Activated CD4-positive, alpha-beta T cell treated with anti-CD3 and anti-CD28 coated beads, Interleukin-2, amount 10 ng/mL, durations not matched to agents 7 days and 5 days (primary cell): ENCODE measurements at regions not wholly inside any gene's neighbourhood (a gene's known extent, or its start where the extent isn't known, plus 50 kb on each side); places are given as distances from the start of the nearest gene placed in this dataset.

Experiments used
- CTCF ChIA-PET: fragments of 350-600 bp; sonication (Branson Sonifier 250); formaldehyde crosslinking; loops from one replicate; lab custom pipeline; 2021; ENCODE audit warnings: antibody characterized with exemption; lab: Charles Lee
- POLR2A ChIA-PET: fragments of 350-600 bp; sonication (Branson Sonifier 250); formaldehyde crosslinking; loops from one replicate; lab custom pipeline; 2021; ENCODE audit warnings: antibody characterized with exemption; lab: Charles Lee
- DNase-seq: peaks from one replicate; pipeline ENCODE4 v3.0.0-alpha.2; 2020
- H3K27ac Mint-ChIP-seq: one replicate; pipeline ENCODE4 v1.8.0; 2021; ENCODE audit warnings: mild to moderate bottlenecking, moderate library complexity, mixed read lengths
- H3K27me3 Mint-ChIP-seq: one replicate; pipeline ENCODE4 v1.8.0; 2021; ENCODE audit warnings: mixed read lengths
- H3K36me3 Mint-ChIP-seq: one replicate; pipeline ENCODE4 v1.8.0; 2021; ENCODE audit warnings: low read depth, mixed read lengths
- H3K4me1 Mint-ChIP-seq: one replicate; pipeline ENCODE4 v1.8.0; 2021; ENCODE audit warnings: mixed read lengths
- H3K4me3 Mint-ChIP-seq: one replicate; pipeline ENCODE4 v1.8.0; 2021; ENCODE audit warnings: mild to moderate bottlenecking, moderate library complexity, mixed read lengths
- H3K9me3 Mint-ChIP-seq: one replicate; pipeline ENCODE4 v1.8.0; 2021; ENCODE audit warnings: mixed read lengths

DNA sequence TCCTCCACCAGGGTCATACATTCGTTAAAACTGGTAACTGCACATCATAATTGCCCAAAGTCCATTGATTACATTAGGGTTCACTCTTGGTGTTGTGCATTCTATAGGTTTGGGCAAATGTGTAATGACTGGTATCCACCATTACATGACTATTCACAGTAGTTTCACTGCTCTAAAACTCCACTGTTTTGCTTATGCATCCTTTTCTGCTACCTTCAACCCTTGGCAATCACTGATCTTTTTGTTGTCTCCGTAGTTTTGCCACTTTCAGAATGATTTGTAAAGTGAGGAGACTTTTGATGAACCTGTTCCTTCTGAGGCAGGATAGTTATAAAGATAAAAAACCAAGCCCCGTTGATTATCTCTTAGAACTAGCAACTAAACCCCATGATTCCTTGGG lies 187.3 kb upstream of the MCHR2 start:
- H3K9me3 Mint-ChIP-seq: no peaks in the 10 kb centered on the region
- no peaks in the 10 kb centered on the region for H3K36me3 Mint-ChIP-seq
- ChIA-PET CTCF (no interaction called here), POLR2A (no interaction called here)
- peaks cover 6% of the 10 kb centered on the region for H3K27me3 Mint-ChIP-seq
- DNase-seq: no peak
- H3K27ac Mint-ChIP-seq: no peak overlapping the region
- H3K4me1 Mint-ChIP-seq: no peaks in the 10 kb centered on the region
- H3K4me3 Mint-ChIP-seq: no peak overlapping the region

DNA sequence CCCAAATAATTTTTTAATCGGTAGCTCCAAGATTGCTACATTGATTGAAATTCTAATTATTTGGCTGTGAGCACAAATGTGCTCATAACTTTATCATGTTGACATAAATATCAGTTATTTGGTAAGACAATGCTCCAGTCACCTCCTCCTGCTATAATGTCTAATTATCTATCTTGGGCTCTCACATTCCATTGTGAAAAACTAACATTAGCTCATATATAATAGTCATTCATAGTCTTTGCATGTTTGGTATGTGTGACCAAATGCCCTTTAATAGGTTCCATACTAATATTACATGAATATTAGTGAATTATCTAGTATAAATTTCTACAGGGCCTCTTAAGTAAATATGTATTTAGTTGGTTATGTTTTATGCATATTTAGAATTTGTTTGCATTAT lies 185.6 kb upstream of the MCHR2 start:
- POLR2A ChIA-PET: no interaction called here

DNA sequence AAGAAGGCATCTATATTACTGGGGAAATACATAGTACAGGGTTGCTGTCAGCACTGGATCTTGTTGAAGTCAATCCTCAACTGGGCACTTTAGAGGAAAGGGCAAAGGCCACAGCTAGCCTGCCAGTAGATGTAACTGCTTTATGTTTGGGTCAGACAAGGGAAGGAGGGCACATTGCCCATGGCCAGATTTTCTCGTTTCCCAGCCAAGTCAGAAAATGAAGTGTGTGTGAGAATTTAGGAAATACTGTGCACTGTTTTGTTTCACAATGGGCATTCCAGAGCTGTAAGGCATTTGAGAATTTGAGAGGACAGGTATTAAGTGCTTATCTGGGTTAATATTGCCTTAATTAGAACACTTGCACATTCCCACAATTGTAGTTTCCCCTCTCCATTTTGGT lies 183.9 kb upstream of the MCHR2 start:
- Mint-ChIP-seq H3K36me3 (no peaks in the 10 kb centered on the region), H3K4me1 (no peaks in the 10 kb centered on the region), H3K9me3 (no peaks in the 10 kb centered on the region), H3K27me3 (peaks cover 4% of the 10 kb centered on the region), H3K27ac (no peak overlapping the region), H3K4me3 (no peak overlapping the region)
- POLR2A ChIA-PET: no interaction called here
- CTCF ChIA-PET: no interaction called here
- DNase-seq: no peak

More for the DNA sequence above, 185.6 kb upstream of the MCHR2 start:
- H3K4me1 Mint-ChIP-seq: no peaks in the 10 kb centered on the region
- H3K27me3 Mint-ChIP-seq: peaks cover 6% of the 10 kb centered on the region
- CTCF ChIA-PET: interaction anchor here (0.9 kb wide), 1 partner anchor 9 kb away, joined by 3 read pairs; no protein-coding TSS in a partner anchor
- H3K27ac Mint-ChIP-seq: no peak overlapping the region
- H3K4me3 Mint-ChIP-seq: no peak overlapping the region
- no peaks in the 10 kb centered on the region for H3K36me3 Mint-ChIP-seq
- no peaks in the 10 kb centered on the region for H3K9me3 Mint-ChIP-seq
- DNase-seq: no peak

DNA sequence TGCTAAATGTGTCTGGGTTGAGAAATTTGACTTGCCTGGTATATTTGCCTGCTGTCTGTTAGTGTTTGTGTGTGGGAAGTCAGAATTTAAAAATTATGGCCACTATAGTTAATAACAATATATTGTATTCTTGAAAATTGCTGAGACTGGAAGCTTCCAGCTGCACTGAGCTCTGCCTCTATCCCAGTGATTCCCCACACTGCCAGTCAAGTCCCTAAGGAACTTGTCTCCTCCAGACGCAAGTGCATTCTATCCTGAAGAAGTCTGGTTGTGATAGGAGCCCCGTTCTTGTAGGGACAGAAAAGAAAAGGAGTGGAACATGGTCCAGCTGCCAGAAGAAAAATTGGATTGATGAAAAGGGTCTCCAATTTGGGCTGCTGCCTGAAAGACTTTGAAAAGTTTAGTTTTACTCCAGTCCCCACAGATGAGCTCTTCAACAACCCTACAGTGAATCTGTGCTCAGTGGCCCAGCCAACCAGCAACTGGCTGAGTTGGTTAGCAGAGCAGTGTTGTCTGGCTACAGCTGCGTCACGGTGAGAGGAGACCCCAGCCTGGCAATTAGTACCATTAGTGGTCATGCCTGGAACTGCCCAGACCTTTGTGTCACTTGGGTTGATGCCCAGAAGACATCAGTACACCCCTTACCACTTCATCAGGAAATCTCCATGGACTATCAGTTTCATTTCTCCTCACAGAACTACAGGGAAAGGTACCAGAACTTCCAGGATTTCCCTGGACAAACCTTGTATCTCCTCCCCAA lies 183.1 kb upstream of the MCHR2 start:
- Mint-ChIP-seq H3K27me3 (peaks cover 3% of the 10 kb centered on the region), H3K9me3 (no peaks in the 10 kb centered on the region), H3K27ac (no peak overlapping the region), H3K36me3 (no peaks in the 10 kb centered on the region), H3K4me3 (no peak overlapping the region), H3K4me1 (peaks cover 3% of the 10 kb centered on the region)
- POLR2A ChIA-PET: no interaction called here
- CTCF ChIA-PET: interaction anchor here (0.5 kb wide), 1 partner anchor 55 kb away, joined by 3 read pairs; no protein-coding TSS in a partner anchor
- no peak for DNase-seq

DNA sequence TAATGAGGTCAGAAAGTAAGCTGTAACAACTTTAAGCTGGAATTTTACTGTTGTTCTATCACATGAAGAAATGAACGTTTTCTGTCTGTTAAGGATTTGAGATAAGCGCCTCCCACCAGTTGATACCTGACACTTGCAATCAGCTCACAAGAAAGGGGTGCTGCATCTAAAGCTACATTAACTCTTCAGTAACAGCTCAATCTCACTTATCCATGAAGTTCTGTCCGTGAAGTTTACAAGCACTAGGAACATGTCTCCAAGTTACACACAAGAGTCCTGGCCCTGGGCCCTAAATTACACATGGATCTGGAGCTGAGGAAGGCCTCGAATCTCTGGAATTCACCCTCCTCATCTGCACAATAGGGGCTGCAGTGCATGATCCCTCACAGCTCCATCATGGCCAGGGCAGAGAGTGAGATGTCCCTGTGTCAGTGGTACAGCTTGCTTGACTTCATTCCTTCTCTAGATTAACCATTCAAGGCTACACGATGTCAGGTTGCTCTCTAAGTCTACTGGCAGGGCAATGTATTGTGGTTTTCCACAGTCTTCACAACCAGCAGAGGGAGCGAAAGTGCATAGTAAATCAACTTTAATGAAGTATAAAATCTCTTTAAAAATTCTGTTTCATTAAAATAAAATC lies 182.4 kb upstream of the MCHR2 start:
- Mint-ChIP-seq H3K9me3 (no peaks in the 10 kb centered on the region), H3K4me3 (no peak overlapping the region), H3K36me3 (no peaks in the 10 kb centered on the region), H3K27ac (no peak overlapping the region), H3K27me3 (peaks cover 3% of the 10 kb centered on the region), H3K4me1 (peaks cover 3% of the 10 kb centered on the region)
- POLR2A ChIA-PET: no interaction called here
- CTCF ChIA-PET: interaction anchor here (0.5 kb wide), 1 partner anchor 54 kb away, joined by 3 read pairs; no protein-coding TSS in a partner anchor
- DNase-seq: no peak

DNA sequence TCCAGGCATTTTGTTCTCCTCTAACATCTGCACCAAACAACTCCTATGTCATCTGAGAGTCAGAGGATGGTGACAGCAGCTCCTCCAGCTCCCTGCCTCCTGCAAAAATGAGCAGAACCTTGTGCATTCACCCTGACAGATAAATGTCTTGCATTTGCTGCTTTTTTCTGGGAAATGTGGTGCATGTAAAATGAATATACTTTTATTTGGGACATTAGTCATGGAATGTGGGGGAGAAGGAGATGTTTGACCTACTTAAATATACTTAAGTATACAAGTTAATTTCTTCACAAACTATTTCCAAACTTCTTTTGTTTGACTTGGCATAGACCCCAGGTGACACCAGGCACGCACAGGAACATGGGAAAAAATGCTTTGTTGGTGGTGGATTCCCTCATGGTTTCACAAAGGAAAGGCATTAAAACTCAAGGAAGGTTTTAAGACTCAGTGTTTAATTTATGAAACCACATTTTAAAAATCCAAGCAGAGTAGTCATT lies 181.8 kb upstream of the MCHR2 start:
- ChIA-PET CTCF (no interaction called here), POLR2A (no interaction called here)
- no peak for DNase-seq
- Mint-ChIP-seq H3K4me1 (peaks cover 3% of the 10 kb centered on the region), H3K27me3 (peaks cover 2% of the 10 kb centered on the region), H3K9me3 (no peaks in the 10 kb centered on the region), H3K27ac (no peak overlapping the region), H3K36me3 (no peaks in the 10 kb centered on the region), H3K4me3 (no peak overlapping the region)

DNA sequence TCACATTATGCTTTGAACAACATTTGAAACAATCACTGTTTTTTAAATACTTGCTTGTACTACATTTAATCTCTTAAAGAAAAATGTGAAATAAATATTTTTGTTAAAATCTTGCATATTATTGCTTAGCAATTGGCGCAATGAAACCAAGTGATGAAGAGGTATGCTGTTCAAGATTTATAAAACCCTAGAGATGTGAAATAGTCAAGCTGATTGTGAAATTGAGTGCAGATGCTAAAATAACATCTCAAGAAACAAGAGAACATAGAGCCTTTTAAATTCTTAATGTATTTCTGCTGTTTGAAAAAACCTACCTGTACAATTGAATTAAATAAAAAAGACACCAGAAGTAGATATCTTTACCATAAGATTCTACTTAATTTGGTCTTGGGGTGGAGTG lies 179.2 kb upstream of the MCHR2 start:
- no peaks in the 10 kb centered on the region for H3K9me3 Mint-ChIP-seq
- no peak overlapping the region for H3K4me3 Mint-ChIP-seq
- DNase-seq: no peak
- ChIA-PET POLR2A (no interaction called here), CTCF (interaction anchor here (1.0 kb wide), 1 partner anchor 18 kb away, joined by 3 read pairs; no protein-coding TSS in a partner anchor)
- no peak overlapping the region for H3K27ac Mint-ChIP-seq
- H3K27me3 Mint-ChIP-seq: no peaks in the 10 kb centered on the region
- no peaks in the 10 kb centered on the region for H3K36me3 Mint-ChIP-seq
- H3K4me1 Mint-ChIP-seq: peaks cover 3% of the 10 kb centered on the region

DNA sequence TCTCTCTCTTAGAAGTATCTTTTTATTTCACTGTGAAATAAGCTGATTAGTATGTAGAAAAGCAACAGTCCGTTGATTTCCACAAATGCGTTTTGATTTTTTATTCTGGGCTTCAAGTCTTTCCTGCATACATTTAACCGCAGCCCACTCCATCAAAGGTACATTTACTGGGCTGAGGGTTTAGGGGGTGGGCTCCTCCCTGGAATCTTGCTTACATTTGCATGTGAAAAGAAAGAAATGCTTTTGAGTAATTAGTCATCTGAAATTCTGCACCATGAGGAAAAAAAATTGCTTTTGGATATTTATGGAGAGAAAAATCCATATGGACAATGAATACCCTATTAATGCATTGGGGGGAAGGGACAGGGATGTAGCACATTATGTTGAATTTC lies 178.3 kb upstream of the MCHR2 start:
- H3K36me3 Mint-ChIP-seq: no peaks in the 10 kb centered on the region
- H3K4me3 Mint-ChIP-seq: no peak overlapping the region
- CTCF ChIA-PET: no interaction called here
- no peaks in the 10 kb centered on the region for H3K27me3 Mint-ChIP-seq
- no peaks in the 10 kb centered on the region for H3K9me3 Mint-ChIP-seq
- POLR2A ChIA-PET: no interaction called here
- DNase-seq: no peak
- no peak overlapping the region for H3K27ac Mint-ChIP-seq
- H3K4me1 Mint-ChIP-seq: peaks cover 3% of the 10 kb centered on the region

DNA sequence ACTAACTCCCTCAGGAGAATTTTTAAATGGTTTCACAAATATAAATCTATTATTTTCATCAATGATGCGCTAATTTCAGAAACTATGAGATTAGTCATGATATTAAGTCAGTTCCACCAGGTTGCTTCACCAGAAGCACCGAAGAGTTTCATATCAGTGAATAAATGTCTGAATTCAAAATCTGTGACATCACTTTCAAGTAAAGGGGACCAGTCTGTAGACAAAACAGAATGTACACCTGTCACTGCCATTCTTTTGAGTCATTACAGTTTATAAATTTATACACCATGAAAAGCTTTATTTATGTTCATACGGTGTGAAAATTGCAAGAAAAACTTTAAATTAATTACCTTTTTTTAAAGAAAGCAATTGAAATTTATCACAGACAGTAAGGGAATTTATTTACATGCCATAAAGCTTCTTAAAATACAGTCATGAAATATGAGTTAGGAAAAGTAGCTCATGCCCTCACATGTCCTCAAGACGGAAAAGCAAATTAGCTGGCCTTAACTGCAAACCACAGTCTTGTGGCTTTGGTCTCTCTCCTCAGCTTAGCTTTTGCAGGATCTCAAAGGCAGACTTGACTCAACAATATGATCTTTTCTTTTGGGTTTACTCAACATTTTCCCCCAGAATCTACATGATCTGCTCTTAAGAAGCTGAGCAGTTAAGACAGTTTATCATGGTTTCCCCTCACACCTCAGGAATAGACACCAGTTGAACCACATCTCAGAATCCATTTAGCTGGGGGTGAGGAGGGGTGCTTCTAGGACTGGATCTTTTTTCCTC lies 177.7 kb upstream of the MCHR2 start:
- H3K27me3 Mint-ChIP-seq: no peaks in the 10 kb centered on the region
- no peak overlapping the region for H3K4me3 Mint-ChIP-seq
- H3K36me3 Mint-ChIP-seq: no peaks in the 10 kb centered on the region
- H3K27ac Mint-ChIP-seq: no peak overlapping the region
- no peak for DNase-seq
- H3K4me1 Mint-ChIP-seq: peaks cover 3% of the 10 kb centered on the region
- ChIA-PET POLR2A (no interaction called here), CTCF (no interaction called here)
- no peaks in the 10 kb centered on the region for H3K9me3 Mint-ChIP-seq

DNA sequence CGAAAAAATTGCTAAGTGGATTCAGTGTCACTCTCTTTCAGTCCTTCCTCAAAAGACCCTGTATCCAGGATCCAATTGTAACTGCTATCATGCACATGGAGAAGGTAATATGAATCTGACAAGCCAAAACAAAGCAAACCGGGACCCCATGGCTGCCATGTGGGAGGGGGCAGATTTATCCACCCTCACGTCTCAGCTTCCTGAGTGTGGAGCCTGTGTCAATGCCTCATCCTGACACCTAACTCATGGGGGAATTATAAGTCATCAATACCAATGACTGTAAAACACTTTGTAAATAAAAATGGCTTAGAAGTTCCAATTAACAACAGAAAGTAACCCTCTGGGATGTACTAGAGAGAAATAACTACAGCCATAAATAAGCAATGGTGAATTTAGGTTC lies 174.1 kb upstream of the MCHR2 start:
- H3K27ac Mint-ChIP-seq: no peak overlapping the region
- H3K4me3 Mint-ChIP-seq: no peak overlapping the region
- POLR2A ChIA-PET: no interaction called here
- H3K9me3 Mint-ChIP-seq: no peaks in the 10 kb centered on the region
- peaks cover 3% of the 10 kb centered on the region for H3K4me1 Mint-ChIP-seq
- H3K36me3 Mint-ChIP-seq: no peaks in the 10 kb centered on the region
- CTCF ChIA-PET: no interaction called here
- no peak for DNase-seq
- H3K27me3 Mint-ChIP-seq: no peaks in the 10 kb centered on the region

DNA sequence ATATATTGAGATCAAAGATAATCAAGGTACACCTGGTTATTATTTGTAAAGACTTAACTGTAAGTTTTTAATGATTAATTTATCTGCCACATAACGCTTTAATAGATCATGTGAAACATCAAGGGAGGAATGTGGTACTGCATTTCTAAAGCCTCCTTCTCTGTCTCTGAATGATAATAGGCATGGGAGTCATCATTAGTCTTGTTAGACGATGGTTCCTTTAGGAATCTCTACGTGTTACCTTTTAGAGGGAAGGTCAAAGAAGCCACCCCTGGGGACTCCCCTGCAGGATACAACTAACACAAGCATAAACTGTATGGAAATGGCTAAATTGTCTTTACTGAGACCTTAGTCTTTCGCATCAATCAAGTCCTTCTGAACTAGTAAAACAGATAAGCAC lies 173.6 kb upstream of the MCHR2 start:
- Mint-ChIP-seq H3K36me3 (no peaks in the 10 kb centered on the region), H3K4me1 (peaks cover 3% of the 10 kb centered on the region), H3K4me3 (no peak overlapping the region), H3K27ac (no peak overlapping the region), H3K27me3 (no peaks in the 10 kb centered on the region), H3K9me3 (no peaks in the 10 kb centered on the region)
- ChIA-PET CTCF (interaction anchor here (0.6 kb wide), 1 partner anchor 133 kb away, joined by 3 read pairs; no protein-coding TSS in a partner anchor), POLR2A (no interaction called here)
- no peak for DNase-seq

DNA sequence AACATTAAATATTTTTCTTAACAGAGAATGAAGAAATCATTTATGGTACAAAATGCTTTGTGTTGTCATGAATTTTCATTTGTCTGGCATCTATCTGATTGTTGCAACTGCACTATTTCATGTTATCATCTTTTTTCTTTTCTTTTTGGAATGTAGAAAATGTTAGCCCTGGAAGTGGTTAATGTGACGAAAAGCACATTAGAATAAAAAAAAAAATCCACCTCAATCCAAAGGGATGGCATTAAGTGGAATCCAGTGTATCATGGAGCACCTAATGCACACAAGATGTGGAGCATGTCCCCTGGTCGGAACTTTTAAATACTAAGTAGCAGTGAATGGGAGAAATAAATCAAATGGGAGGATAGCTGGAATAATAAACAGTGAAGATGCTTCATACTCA lies 172.9 kb upstream of the MCHR2 start:
- Mint-ChIP-seq H3K27ac (no peak overlapping the region), H3K36me3 (no peaks in the 10 kb centered on the region), H3K4me1 (no peaks in the 10 kb centered on the region), H3K9me3 (no peaks in the 10 kb centered on the region), H3K4me3 (no peak overlapping the region), H3K27me3 (peaks cover 1% of the 10 kb centered on the region)
- POLR2A ChIA-PET: no interaction called here
- CTCF ChIA-PET: interaction anchor here (0.6 kb wide), 1 partner anchor 132 kb away, joined by 3 read pairs; no protein-coding TSS in a partner anchor
- no peak for DNase-seq

DNA sequence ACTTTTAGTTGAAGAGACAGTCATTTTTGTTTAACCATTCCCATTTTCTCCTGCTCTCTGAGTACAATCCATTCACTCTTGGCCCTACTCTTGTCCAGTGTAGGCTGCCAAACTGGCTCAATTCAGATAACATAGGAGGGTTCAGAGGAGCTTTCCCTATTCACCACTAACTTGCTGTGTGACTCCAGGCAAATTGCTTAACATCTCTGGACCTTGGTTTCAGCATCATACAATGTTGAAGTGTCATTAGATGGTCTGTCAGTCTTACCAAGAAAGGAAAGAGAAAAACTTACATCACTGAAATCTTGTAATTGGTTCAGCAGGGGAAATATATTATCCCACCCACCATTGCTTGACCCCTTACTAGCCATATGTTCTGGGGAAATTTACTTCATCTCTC lies 171.4 kb upstream of the MCHR2 start:
- H3K4me3 Mint-ChIP-seq: no peak overlapping the region
- POLR2A ChIA-PET: no interaction called here

More for the DNA sequence above, 171.4 kb upstream of the MCHR2 start:
- CTCF ChIA-PET: no interaction called here
- Mint-ChIP-seq H3K9me3 (no peaks in the 10 kb centered on the region), H3K36me3 (no peaks in the 10 kb centered on the region), H3K4me1 (no peaks in the 10 kb centered on the region), H3K27me3 (peaks cover 4% of the 10 kb centered on the region), H3K27ac (no peak overlapping the region)
- DNase-seq: no peak
